Fibroblast of skin of back (primary cell): ENCODE measurements at regions not wholly inside any gene's neighbourhood (a gene's known extent, or its start where the extent isn't known, plus 50 kb on each side); places are given as distances from the start of the nearest gene placed in this dataset.
"Not testable (repeated sequence)": the region's sequence is repeated elsewhere in the genome, so short reads cannot be mapped to it uniquely, and the experiment has no call there.

ENCODE experiments used
- DNase-seq: peaks from one replicate; pipeline ENCODE4 v3.0.0-alpha.2; 2013

DNA sequence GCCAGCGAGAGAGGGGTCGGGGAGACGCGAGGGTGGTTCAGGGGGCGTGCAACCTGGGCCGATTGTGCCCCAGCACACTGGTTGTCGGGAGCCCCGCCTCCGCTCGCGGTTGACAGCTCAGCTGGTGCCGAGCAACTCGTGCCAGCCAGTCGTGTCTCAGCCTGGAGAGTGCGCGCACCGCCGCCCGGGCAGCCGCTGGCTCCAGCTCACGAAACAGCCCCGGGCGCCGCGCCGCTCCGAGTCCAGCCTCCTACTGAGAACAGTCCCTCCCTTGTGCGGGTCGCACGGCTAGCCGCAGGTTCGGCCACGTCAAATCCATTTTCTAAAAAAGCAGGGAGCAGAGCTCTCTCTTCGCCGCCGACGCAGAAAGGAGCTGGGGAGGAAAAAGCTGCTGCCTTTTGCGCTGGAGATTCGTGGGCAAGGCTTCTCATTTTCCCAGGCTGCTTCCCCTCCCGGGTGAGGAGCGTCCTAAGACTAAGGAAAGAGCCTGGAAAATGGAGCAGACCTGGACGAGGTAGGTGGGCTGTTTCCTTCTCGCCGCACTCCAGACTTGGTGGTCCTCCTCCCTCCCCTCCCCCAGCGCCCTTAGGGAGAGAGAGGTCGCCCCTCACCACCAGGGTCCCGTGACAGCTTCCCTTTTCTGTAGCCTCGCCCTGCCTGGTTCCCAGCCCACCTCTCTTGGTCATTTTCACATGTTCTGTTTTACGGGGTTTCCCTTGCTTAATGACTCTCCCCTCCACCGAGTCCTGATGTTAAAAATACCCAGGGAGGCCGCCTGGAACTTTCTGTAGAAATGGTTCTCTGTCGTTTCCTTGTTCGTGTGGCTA, 56.7 kb upstream of the SEC22B start:
- DNase-seq, result not testable (repeated sequence)

DNA sequence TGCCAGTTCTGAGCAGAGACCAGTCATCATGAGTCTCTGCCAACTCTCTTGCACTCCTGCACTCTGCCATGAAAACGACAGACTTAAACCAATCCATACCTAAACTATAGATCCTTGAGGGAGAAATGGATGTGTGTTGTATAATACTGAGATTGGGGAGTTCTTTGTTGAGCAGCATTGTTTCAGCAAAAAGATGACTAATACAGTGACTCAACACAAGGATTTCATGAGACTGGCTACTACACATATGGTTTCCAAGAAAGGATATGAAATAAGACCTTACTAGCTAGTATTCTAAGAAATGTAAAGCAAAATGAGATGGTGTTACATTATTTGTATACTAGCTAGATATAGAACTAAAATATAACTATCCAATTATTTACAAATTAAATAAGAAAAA, 53.5 kb upstream of the SEC22B start:
- DNase-seq, result not testable (repeated sequence)
